ACC112 (cell line): ENCODE measurements at regions not wholly inside any gene's neighbourhood (a gene's known extent, or its start where the extent isn't known, plus 50 kb on each side); places are given as distances from the start of the nearest gene placed in this dataset.
A peak's percentile ranks its signal among the peaks of the same experiment; 100 is the strongest.

ENCODE experiments used
- H2AFZ ChIP-seq: fragments of 200-600 bp; sonication (generic); one replicate; pipeline ENCODE4 v1.6.0; 2017; ENCODE audit warnings: antibody characterized with exemption, low read length; ENCODE audit not compliant: unreplicated experiment
- H3K27ac ChIP-seq: fragments of 200-600 bp; sonication (generic); 2 replicates; pipeline ENCODE4 v1.5.1; 2014; ENCODE audit warnings: low read depth, mild to moderate bottlenecking, antibody characterized with exemption, low read length, moderate library complexity
- H3K27me3 ChIP-seq: fragments of 200-600 bp; sonication (generic); 2 replicates; pipeline ENCODE4 v1.6.1; 2014; ENCODE audit warnings: mild to moderate bottlenecking, antibody characterized with exemption, low read length, moderate library complexity, mixed read lengths; ENCODE audit not compliant: insufficient read depth
- H3K36me3 ChIP-seq: fragments of 200-600 bp; sonication (generic); 2 replicates; pipeline ENCODE4 v1.6.1; 2016; ENCODE audit warnings: mild to moderate bottlenecking, antibody characterized with exemption, low read length, moderate library complexity, mixed read lengths; ENCODE audit not compliant: insufficient read depth
- H3K4me1 ChIP-seq: fragments of 200-600 bp; sonication (generic); one replicate; pipeline ENCODE4 v1.6.1; 2016; ENCODE audit warnings: low read length, mixed read lengths; ENCODE audit not compliant: insufficient read depth, unreplicated experiment, control insufficient read depth
- H3K4me3 ChIP-seq: fragments of 200-600 bp; sonication (generic); 2 replicates; pipeline ENCODE4 v1.5.1; 2014; ENCODE audit warnings: mild to moderate bottlenecking, low read depth, low read length
- H3K79me2 ChIP-seq: fragments of 200-600 bp; sonication (generic); one replicate; pipeline ENCODE4 v1.6.0; 2016; ENCODE audit warnings: low read length; ENCODE audit not compliant: control insufficient read depth, unreplicated experiment, insufficient read depth

DNA sequence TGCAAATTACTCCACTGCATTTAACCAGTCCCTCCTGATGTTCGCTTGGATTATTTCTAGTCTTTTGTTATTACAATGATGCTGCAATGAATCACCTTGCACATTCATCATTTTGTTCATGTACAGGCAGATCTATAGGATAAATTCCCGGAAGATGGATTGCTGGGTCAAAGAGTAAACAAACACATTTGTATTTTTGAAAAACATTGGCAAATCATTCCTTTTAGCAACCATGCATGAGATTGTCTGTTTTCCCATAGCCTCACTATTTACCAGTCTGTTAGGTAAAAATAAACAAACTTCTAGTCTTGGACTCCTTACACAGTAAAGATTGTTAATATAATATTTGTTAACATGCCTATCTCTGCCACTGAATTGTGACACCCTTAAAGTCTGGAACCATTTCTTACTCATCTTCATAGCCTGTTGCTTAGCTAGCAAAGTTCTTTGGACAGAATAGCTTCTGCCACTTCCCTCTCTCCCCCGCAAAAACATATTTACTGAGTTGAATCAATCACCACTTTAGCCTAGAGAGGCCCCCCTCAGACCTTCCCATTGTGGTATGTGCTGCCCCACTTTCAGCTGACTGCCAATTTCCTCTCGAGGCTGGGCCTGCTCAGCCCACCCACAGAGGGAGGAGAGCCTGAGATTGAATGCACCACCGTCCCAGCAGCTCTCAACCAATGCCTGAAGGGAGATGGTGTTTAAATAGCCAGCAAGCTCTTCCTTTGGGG is 108.4 kb upstream of the ATXN3L start:
- peak overlapping the region; percentile 50 for H2AFZ ChIP-seq
- peak overlapping the region; percentile 59 for H3K4me3 ChIP-seq
- H3K27me3 ChIP-seq, result no peaks in the 10 kb centered on the region
- H3K79me2 ChIP-seq, result no peaks in the 10 kb centered on the region
- peaks cover 61% of the 10 kb centered on the region for H3K4me1 ChIP-seq
- H3K27ac ChIP-seq, result peak overlapping the region; percentile 100
- no peaks in the 10 kb centered on the region for H3K36me3 ChIP-seq

DNA sequence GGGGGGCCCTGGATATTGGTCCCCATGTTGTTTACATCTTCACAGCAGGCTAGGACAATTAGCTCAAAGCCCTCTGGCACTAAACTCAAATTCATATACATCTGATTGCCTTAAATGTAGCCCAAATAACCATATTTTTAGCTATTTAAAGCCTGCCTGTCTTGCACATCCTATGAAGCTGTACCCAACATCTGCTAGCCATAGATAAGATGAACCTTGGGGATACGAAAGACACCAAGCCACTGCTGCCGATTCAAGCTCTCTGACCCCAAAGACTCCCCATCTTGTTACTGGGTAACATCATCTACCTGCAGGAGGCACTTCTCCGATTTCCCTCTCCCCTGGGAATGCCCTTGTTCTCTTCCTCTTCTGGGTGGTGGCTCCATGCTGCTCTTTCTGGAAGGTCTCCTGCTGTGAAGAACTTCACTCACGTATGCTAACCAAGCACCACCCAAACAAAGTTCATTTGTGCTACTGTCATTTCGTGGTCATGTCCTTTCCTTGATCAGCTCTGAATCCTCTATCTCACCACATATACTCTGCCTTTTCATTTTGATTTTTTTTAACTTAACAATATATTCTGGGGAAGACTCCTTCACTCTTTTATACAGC is 107.7 kb upstream of the ATXN3L start:
- Histone ChIP-seq H3K27ac (peak overlapping the region; percentile 100), H3K4me3 (peak overlapping the region; percentile 59), H3K79me2 (no peaks in the 10 kb centered on the region)

DNA sequence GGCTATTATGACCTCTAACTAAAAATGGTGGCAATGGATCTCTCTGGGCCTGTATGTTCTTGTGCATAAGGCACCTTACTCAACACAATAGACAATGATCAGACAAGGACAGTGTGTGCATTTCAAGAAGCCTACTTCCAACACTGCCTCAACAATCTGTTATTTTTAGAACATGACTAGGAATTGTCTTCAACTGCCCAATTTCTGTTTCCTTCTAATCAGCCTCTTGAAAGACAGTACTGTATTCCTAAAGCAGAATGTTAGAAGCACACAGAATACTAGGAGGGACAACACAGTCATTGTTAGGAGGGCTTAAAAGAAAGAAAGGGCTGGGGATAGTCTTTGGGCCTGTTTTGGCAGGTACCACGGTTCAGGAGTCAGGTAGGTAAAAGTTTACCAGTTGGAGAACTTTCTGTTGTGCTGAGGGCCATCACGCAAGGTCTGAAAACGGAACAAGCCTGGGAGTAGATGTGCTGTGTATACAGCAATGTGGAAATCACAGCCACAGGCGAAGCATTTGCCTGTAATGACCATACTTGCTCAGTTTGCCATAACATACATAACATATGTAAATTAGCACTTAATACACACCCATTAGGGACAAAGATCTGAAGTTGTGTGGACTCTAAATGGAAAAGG is 100.8 kb upstream of the ATXN3L start:
- Histone ChIP-seq H3K79me2 (no peaks in the 10 kb centered on the region), H2AFZ (peak overlapping the region; percentile 32), H3K36me3 (no peaks in the 10 kb centered on the region), H3K4me1 (peaks cover 17% of the 10 kb centered on the region), H3K27ac (no peak overlapping the region), H3K27me3 (no peaks in the 10 kb centered on the region), H3K4me3 (no peak overlapping the region)

More for the DNA sequence above, 107.7 kb upstream of the ATXN3L start:
- Histone ChIP-seq H3K4me1 (peaks cover 55% of the 10 kb centered on the region), H3K27me3 (no peaks in the 10 kb centered on the region), H2AFZ (no peak overlapping the region), H3K36me3 (no peaks in the 10 kb centered on the region)

GRCh38 chrX:13419918-13420317 is 100.1 kb upstream of the ATXN3L start:
- no peak overlapping the region for H3K4me3 ChIP-seq
- H3K4me1 ChIP-seq, result peaks cover 17% of the 10 kb centered on the region
- no peaks in the 10 kb centered on the region for H3K36me3 ChIP-seq
- H3K27me3 ChIP-seq, result no peaks in the 10 kb centered on the region
- H3K27ac ChIP-seq, result no peak overlapping the region
- no peaks in the 10 kb centered on the region for H3K79me2 ChIP-seq
- H2AFZ ChIP-seq, result no peak overlapping the region

GRCh38 chrX:13419276-13419675 is 99.4 kb upstream of the ATXN3L start:
- no peaks in the 10 kb centered on the region for H3K27me3 ChIP-seq
- H2AFZ ChIP-seq, result peak overlapping the region; percentile 97
- no peaks in the 10 kb centered on the region for H3K79me2 ChIP-seq
- peak overlapping the region; percentile 94 for H3K27ac ChIP-seq
- no peaks in the 10 kb centered on the region for H3K36me3 ChIP-seq
- peaks cover 17% of the 10 kb centered on the region for H3K4me1 ChIP-seq
- peak overlapping the region; percentile 43; the same call in 1 of the 2 replicates for H3K4me3 ChIP-seq

DNA sequence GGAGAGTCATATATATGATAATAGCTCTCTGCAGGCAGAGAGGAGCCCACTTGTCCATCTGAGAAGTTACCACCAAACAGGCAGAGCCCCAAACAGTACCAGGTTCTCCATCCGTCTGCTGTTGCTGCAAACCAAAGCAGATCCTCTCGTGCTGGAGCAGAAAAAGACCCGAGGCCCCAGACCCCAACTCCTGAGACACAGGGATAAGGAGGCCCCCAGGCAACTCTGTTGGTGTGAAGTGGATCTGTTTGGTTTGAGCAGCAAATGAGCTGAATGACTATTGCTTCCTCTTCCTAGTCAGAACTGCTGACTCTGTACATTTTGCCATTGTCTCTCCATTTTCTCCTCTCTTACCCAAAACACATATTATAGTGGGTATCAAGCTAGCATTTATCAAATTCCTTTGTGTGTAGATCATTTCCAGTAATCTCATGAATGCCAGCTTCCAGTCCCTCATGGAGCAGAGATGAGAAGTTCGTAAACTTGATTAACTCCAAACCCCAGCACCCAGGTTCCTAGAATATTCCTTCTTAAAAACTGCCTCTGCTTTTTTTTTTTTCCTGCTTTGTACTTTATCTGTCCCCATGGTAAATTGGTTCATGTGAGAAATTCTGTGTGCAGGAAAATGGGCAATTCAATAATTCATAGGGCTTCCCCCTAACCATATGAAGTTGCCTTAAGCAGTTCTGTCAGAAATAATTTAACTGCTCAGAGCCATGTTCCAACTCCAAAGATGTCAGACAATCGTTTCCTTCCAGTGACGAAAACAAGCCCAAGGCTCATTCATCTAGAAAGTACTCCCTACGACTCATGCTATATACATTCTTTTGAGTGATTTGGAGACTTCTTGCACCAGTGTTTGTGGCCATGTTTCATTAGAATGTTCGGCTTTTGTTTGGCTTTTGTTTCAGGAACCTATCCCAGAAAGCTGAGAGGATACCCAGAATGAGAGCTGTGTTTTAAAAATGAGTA is 98.6 kb upstream of the ATXN3L start:
- H3K4me3 ChIP-seq, result peak overlapping the region; percentile 43; the same call in 1 of the 2 replicates
- peak overlapping the region; percentile 94 for H3K27ac ChIP-seq
- H3K36me3 ChIP-seq, result no peaks in the 10 kb centered on the region
- H2AFZ ChIP-seq, result peak overlapping the region; percentile 97
- no peaks in the 10 kb centered on the region for H3K27me3 ChIP-seq
- H3K4me1 ChIP-seq, result peaks cover 17% of the 10 kb centered on the region
- H3K79me2 ChIP-seq, result no peaks in the 10 kb centered on the region

GRCh38 chrX:13415509-13415908 is 95.7 kb upstream of the ATXN3L start:
- H3K27ac ChIP-seq, result no peak overlapping the region
- H2AFZ ChIP-seq, result no peak overlapping the region
- H3K4me3 ChIP-seq, result no peak overlapping the region

GRCh38 chrX:13414006-13414647 is 94.3 kb upstream of the ATXN3L start:
- H3K27me3 ChIP-seq, result no peaks in the 10 kb centered on the region
- peak overlapping the region; percentile 25 for H2AFZ ChIP-seq
- H3K36me3 ChIP-seq, result no peaks in the 10 kb centered on the region
- no peak overlapping the region for H3K4me3 ChIP-seq
- H3K27ac ChIP-seq, result no peak overlapping the region
- no peaks in the 10 kb centered on the region for H3K79me2 ChIP-seq
- H3K4me1 ChIP-seq, result peaks cover 14% of the 10 kb centered on the region

More at GRCh38 chrX:13415509-13415908, 95.7 kb upstream of the ATXN3L start:
- H3K79me2 ChIP-seq, result no peaks in the 10 kb centered on the region
- H3K27me3 ChIP-seq, result no peaks in the 10 kb centered on the region
- H3K36me3 ChIP-seq, result no peaks in the 10 kb centered on the region
- H3K4me1 ChIP-seq, result peaks cover 17% of the 10 kb centered on the region

DNA sequence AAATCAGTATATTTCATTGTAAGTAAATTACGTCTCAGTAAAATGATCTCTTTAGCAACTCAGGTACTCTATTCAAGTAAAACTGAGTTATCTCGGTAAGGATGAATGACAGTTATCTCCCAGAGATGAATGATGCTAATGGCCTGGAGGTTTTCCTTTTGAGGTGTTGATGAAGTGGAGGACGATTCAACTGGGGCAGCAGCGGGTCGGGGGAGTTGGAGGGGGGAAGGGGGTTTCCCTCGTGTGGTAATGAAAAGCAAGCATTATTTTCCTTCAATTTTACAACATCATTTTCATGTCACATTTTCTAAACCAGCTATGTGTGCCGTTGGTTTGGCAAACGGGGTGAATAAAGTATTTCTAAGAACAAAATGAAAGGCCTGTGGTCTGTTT is 92.4 kb upstream of the ATXN3L start:
- no peaks in the 10 kb centered on the region for H3K36me3 ChIP-seq
- H3K4me3 ChIP-seq, result no peak overlapping the region
- no peak overlapping the region for H3K27ac ChIP-seq
- H2AFZ ChIP-seq, result no peak overlapping the region
- no peaks in the 10 kb centered on the region for H3K27me3 ChIP-seq
- H3K4me1 ChIP-seq, result no peaks in the 10 kb centered on the region
- no peaks in the 10 kb centered on the region for H3K79me2 ChIP-seq
